Activated CD8-positive, alpha-beta memory T cell treated with anti-CD3 and anti-CD28 coated beads, Interleukin-2, amount 50 U/mL, for 48 hours (primary cell): ENCODE measurements at regions not wholly inside any gene's neighbourhood (a gene's known extent, or its start where the extent isn't known, plus 50 kb on each side); places are given as distances from the start of the nearest gene placed in this dataset.
"Not testable (repeated sequence)": the region's sequence is repeated elsewhere in the genome, so short reads cannot be mapped to it uniquely, and the experiment has no call there.

ENCODE experiments used
- DNase-seq: peaks from one replicate; pipeline ENCODE4 v3.0.0-alpha.2; 2020

DNA sequence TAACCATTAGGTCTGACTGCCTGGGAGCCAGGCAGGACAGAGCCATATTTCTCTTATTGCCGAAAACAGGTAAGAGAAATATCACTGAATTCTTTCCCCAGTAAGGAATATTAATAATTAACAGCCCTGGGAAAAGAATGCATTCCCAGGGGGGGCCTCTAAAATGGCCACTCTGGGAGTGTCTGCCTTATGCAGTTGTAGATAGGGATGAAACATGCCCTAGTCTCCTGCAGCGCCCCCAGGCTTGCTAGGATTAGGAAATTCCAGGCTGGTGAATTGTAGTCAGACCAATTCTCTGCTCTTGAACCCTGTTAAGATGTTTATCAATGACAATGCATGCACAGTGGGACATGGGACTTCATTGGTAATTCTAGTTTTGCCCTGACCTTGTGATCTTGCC lies 317.9 kb upstream of the GLI3 start:
- DNase-seq = not testable (repeated sequence)

DNA sequence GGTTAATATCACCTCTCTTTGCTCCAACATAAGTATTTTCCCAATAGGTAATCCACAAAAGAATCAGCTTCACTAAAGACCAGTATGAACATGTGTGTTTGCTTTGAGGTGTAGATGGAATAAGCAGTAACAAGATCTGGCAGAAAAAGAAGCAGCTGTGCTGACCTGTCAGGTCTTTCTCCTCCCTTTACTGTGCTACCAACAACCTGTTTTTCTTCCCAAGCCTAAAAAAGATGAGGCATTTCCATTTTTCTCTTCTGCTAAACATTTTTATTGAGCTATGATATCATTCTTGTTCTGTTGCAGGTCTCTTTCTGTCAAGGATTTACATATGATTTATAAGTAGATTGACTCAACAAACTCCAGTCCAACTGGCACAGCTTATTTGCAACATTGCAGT lies 315.2 kb upstream of the GLI3 start:
- DNase-seq = no peak

DNA sequence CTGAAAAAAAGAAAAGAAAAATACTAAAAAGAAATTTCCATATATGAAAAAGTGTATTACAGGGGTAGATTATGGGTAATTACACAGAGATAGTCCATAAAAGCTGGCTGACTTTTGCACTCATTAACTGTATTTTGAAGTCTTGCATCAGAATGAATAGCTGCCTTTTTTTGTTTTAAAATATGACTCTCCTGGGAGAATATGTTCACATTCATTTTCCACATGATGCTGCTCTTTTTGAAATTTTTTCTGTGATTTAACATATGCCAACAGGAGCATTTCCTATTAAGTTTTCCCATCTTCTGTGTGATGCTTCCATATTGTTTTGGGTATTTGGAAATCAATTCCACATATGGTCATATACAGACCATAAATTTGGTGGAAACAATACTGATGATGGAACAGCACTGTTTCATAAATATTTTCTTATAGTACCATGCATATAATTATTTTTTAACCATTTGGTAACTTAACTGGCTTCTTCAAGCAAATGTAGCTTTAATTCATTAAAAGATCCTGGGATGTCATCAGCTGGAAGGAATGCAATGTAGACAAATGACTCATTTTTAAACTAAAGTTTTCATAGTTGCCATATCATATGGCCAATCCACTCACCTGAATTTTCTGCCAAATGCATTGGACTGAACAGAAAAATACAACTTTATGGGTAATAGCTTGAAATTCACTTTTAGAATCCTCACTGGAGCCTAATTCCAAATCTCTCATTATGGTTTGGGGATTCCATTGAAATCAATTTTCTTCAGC lies 313.9 kb upstream of the GLI3 start:
- no peak for DNase-seq

DNA sequence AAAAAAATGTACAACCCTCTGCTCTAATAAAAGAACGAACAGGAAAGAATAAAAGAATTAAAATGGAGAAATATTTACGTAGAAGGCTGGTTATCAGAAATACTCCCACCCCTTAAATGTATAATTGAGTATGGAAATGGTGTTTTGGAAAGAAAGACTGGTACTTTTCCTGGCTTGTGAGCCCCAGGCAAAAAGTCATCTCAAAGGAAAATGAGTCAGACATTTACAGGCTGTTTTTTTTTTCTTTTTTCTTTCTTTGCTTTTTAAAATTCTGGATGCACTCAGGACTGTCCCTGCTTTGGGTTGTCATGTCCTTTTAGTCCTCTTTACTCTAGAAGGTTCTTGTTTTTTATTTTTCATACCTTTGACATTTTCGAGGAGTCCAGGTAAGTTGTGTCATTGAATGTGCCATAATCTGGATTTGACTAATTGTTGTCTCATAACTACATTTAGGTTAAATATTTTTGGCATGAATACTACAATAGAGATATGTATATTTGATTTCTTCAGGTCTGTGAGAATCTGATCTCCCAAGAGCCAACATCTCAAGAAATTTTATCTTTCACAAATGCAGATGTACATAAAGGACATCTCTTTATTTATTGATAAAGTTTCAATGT lies 313.0 kb upstream of the GLI3 start:
- DNase-seq = no peak

- no peak for DNase-seq
Measured at GRCh38 chr7:42548816-42549611, 312.0 kb upstream of the GLI3 start.

DNA sequence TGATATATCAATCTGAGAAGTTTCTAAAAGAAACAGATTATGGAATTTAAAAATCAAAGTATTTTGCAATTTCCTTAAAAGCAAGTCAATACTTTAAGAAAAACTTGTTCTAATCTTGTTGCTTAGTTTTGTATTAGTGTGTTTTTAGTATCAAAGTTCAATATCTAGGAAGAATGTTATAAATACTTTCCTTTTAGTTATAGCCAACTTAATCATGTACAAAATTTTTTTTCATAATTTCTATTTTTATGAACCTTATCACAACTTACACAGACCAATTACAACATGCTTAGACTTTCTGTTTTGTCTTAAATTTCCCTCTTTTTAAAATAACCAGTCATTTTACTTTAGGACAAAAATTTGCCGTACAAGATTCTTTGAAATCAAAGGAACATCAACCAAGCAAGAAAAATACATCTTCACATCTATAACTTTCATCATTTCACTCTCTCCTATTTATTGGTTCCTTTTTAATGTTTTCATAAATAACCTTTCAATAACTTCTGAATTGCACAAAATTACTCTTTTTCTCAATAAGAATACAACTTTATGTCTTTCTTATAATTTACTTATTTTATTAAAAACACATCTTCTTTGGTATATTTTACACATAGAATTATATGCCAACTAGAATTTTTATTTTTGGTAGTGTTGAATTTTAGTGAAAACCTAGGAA lies 308.2 kb upstream of the GLI3 start:
- DNase-seq = no peak

DNA sequence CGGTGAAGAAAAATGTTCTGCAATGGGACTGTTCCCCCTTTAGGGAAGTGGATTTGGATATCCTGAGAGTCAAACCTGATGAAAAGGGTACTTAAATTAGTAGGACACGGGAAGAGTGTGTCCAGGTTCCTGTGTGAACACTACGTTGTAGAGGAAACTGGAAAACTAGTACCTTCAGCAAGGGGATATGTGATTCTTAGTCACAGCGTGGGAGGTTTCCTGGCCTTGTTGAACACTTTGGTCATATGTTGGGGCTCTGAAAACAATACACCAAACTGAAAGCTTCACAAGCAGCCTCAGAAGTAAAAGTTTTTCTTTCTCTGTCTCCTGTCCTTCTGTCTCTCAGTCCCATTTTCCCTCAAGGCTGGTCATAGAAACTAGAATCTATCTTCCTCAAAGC lies 306.9 kb upstream of the GLI3 start:
- no peak for DNase-seq

DNA sequence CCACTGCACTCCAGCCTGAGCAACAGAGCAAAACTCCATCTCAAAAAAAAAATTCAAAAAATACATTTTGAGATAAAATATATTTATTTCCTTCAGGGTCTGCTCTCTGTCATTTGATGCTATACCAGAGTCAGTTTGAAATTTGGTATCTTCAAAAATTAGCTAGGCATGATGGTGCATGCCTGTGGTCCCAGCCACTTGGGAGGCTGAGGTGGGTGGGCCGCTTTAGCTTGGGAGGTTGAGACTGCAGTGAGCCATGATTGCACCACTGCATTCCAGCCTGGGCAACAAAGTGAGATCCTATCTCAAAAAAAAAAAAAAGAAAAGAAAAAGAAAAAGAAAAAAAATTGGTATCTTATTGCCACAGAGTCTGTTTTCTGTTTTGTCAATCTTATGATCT lies 305.4 kb upstream of the GLI3 start:
- not testable (repeated sequence) for DNase-seq

GRCh38 chr7:42534441-42534840 lies 297.4 kb upstream of the GLI3 start:
- DNase-seq = no peak

DNA sequence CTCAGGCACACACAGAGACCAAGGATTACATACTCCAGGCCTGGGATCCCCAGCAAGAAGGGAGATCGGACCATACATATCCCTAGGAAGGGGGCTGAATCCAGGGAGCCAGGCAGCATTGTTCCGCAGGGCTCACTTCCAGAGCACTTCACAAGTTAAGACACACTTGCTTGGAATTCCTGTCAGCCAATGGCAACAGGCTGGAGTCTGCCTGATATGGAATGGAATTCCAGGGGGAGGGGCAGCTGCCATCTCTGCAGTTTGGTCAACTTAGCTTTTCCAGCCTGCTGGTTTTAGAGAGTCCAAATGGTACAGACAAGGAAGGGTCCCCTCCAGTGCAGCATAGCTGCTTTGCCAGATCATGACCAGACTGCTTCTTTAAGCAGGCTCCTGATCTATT lies 290.0 kb upstream of the GLI3 start:
- DNase-seq = no peak

GRCh38 chr7:42522227-42522991 lies 285.4 kb upstream of the GLI3 start:
- no peak for DNase-seq

DNA sequence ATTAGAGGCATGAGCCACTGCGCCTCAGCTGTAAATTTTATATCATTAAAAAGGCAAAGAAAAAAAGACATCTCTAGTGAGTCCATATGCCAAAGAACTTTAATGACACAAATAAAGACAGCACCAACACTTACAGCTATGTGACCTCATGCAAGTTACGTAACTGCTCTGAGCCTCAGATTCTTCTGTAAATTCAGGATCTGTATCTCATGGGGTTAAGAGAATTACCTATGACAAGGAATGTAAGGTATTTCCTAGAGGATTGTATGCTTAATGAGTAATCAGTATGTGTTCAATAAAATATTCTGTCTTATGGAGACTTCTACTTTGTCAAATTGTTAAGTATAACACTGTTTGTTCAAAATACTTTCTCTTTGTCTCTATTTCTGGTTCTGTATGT lies 274.0 kb upstream of the GLI3 start:
- no peak for DNase-seq

- DNase-seq = no peak
Measured at GRCh38 chr7:42506097-42506496, 269.1 kb upstream of the GLI3 start.

- no peak for DNase-seq
Measured at GRCh38 chr7:42502022-42502421, 265.0 kb upstream of the GLI3 start.

- no peak for DNase-seq
Measured at GRCh38 chr7:42495256-42495655, 258.2 kb upstream of the GLI3 start.

DNA sequence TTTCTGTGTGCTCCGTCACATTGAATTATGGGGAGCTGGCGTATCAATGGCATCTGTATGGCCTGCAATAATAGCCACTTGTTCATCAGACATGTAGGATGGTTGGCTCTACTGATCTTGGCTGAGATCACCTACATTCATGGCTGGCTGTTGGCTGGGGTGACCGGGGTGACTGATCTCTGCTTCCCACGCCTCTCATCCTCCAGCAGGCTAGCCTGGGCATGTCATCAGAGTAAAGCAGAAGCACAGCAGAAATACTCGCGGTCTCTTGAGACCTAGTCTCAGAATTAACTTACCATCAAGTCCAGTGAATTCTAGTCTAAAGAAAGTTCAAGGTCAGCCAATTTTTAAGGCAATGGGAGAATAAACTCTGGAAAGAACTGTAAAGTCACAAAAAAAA lies 257.7 kb upstream of the GLI3 start:
- DNase-seq = no peak

DNA sequence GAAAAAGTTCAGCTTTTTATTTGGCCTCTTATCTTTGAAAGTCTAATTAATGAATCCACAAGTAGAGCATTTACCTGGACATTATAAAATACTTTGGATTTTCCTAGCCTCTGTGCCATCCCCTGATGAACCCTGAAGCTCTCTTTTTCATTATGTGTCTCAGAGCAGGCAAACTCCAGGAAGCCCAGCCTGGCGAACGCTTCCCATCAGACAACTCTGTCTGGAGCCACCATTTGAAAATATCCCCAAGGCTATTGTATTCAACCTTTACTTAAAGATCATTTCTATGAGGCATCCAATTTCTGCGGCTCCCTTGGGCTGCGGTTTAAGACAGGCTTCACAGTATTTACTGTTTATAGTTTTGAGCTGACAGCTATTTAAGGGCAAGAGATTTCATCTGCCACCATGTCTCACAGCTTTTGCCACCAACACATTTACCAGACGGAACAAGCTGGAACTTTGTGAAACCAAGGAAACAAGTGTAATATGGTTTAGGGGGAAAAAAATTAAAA lies 257.2 kb upstream of the GLI3 start:
- DNase-seq = no peak

GRCh38 chr7:42493436-42494198 lies 256.6 kb upstream of the GLI3 start:
- no peak for DNase-seq

GRCh38 chr7:42492920-42493319 lies 255.9 kb upstream of the GLI3 start:
- no peak for DNase-seq

- DNase-seq = no peak
Measured at GRCh38 chr7:42491106-42491505, 254.1 kb upstream of the GLI3 start.

DNA sequence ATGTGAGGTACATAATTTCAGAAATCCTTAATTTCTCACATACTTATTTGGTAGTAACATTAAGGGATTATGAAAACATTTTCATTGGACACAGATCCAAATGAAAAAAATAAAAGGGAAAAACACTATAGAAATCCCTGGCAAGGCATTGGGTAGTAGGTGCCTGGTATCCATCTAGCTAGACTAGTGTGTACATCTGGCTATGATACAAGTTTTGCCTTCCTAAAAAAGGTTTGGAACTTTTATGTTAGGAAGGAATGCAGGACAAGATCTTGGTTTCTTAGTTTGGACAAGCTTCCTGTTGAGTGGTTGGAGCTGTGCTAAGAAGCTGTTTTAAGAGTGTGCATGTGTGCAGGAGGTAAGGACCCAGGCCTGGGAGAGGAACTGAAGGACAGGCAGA lies 252.3 kb upstream of the GLI3 start:
- no peak for DNase-seq

GRCh38 chr7:42485301-42485766 lies 248.3 kb upstream of the GLI3 start:
- DNase-seq = no peak
